Left ventricle myocardium superior (tissue), 1 donor: ENCODE measurements at regions not wholly inside any gene's neighbourhood (a gene's known extent, or its start where the extent isn't known, plus 50 kb on each side); places are given as distances from the start of the nearest gene placed in this dataset.

ENCODE experiments used
- ATAC-seq: fragments of 200-7000 bp; cut with Tn5 transposase; one replicate; pipeline ENCODE4 v1.9.1; 2020; ENCODE audit warnings: mild to moderate bottlenecking, moderate library complexity
- DNase-seq: peaks from one replicate; pipeline ENCODE4 v3.0.0-alpha.2; 2020
- intact Hi-C: fragments of 100-400 bp; cut with micrococcal nuclease; formaldehyde crosslinking; loops from one replicate; pipeline ENCODE4 v1.11.0; 2022
- donor health status: DM: no; HTN: yes; CAD: no; lungs with severe emphysema.

DNA sequence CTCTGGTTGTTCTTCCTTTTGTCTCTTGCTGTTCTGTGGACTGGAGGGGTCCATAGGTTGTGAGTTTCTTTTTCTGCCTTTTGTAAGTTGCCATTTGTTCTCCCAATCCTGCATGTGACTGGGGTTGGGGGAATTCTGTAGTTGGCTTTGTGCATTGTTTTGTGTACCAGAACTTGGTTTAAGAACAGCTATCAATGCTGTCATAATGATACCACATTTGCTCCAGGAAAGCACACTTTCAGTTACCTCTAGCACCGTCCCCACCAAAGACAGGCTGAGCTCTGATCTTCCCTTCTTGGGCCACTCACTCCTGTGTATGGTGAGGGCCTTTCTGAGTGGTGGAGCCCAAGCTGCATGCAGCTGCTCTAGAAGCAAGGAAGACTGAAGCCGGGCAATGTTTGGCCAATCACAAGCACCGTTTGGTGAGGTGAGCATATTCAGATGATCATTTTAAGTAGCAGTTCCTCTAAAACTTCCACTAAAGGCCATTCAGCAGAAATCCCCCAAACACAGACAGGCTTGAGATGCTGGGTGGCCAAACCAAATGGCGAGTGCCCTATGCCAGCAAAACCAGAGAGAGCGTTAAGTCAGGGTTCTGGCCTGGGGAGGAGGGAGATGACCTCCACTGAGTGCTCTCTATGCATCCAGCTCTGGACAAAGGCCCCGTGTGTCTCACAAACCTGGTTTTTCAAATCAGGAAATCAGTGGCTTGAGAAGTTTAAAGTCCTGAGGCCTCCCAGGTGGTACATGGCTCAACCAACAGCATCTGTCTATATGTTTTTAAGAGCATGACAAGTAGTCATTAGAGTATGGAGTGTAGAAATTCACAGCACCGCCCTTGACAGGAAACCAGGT lies 120.7 kb upstream of the SPATA13 start:
- intact Hi-C loops, result no loop called here
- no peak for ATAC-seq
- no peak for DNase-seq

DNA sequence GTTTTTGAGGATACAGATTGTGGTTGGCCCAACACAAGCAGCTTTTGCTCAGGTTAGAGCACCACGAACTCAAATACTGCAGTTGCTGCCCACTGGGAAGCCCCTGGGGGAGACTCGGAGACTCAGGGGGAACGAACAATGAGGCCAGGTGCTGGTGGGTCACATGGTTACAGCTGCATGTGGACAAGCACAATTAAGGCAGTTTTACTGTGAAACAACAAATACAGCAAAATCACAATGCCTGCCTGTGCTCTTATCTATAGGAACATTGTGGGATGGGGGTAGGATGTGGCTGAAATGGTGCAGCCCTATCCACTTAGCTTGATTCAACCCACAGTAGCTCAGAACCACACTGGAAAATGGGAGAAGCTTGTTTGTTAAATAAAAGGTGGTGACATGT lies 119.7 kb upstream of the SPATA13 start:
- intact Hi-C loops, result no loop called here
- ATAC-seq, result no peak

DNA sequence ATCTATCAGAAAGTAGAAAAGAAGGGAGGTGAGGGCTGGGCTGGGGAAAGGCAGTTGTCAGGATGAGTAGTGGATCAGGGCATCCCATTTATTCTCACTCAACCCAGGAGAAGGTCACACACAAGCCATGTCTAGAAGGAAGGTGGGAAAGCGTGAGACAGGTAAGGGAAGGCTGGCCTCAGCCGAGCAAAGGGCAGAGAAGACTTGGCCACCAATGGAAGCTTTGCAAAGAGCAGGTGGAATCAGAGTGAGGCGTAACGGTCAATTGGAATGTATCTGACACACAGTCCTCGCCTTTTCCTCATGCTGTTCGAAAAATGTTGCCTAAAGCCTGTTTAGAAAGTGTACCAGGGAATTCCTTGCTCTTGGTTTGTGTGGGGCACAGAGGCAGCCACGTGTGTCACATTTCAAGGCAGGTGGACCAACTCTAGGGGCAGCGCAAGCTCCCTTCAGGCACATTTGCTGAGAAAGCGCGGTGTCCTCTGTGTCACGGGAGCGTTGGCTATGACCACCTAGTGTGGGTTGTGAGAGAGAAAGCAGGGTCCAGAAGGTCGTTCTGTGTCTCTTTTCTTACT lies 118.8 kb upstream of the SPATA13 start:
- ATAC-seq (no peak), DNase-seq (no peak)
- intact Hi-C loops, result no loop called here

More for the DNA sequence above, 119.7 kb upstream of the SPATA13 start:
- no peak for DNase-seq

DNA sequence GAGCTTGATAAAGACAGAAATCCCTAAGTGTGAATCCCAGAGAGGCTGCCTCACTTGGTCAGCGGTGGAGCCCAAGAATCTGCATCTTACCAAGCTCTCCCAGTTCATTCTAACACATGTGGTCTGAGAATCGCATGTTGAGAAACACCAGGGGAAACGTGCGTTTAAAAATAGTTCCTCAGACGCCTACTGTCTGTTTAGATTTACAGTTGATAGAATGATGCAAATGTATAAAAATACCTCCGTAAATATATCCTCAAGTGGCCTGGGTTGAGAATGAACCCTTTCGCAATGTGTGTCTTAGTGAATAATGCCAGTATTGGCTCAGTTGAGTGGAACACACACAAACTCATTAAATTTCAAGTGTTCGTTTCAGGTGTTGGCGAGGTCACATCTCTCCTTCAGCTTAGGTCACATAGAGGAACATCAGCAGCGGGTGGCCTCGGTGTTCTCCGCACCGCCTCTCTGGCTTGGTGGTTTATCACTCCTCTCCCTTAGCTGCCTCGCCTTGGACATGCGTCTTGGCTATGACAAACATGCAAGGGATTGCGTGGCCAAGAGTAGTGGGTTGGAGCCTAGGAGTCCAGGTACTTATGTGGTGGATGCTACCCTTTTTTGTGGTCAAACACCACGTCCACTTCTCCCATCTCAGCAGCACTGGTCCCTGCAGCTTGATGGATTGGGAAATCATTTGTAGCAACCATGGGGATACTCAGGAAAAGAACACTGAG lies 117.6 kb upstream of the SPATA13 start:
- intact Hi-C loops, result no loop called here
- DNase-seq, result no peak
- ATAC-seq, result no peak

DNA sequence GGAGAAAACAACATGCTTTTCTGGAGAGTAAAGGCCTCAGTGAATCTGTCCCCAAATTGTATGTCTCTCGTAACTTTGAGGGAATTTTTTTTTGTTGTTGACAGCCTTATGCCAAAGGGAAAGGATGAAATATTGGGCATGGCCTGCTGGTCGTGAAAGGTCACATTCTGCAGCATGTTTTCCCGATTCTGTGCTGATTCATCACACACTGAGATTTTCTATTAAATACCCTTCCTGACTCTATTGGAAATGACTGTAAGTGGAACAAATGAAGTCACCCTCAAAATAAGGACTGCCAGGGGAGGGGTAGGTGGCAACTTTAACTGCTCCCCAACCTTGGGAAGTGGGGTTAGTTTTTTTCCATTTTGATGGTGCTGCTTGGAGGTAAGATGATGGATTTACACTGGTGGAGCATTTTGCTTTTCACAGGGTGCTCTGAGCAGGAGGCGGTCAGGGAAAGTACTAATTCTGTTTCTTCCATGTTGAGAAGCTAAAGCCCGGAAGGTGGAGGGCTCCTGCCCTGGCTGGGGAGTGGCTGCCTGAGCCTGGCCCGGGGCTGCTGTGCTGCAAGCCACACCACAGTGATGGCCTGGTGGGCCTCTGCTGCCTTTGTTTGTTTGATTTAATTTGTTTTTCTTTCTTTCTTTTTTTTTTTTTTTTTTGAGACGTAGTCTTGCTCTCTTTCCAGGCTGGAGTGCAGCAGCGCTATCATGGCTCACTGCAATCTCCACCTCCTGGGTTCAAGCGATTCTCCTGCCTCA lies 116.8 kb upstream of the SPATA13 start:
- ATAC-seq (no peak), DNase-seq (no peak)
- intact Hi-C loops, result no loop called here

DNA sequence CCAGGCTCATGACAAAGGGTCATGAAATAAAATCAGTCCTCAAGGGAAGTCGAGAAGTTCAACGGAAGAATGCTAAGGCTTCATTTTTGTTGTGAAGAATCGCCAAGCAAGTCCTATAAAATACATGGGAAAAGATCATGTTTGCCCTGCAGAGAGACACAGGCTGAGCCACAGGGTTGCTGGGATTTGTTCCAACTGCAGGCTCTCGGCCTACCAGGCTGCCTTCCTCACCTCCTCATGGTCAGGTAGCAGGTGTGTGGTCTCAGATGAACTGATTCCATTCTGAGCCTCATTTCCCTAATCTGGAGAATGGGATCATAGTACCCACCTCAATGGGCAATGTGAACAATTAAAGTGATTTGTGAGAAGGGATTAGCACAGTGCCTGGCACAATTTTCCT lies 114.9 kb upstream of the SPATA13 start:
- ATAC-seq, result no peak
- intact Hi-C loops, result no loop called here
- DNase-seq, result no peak

DNA sequence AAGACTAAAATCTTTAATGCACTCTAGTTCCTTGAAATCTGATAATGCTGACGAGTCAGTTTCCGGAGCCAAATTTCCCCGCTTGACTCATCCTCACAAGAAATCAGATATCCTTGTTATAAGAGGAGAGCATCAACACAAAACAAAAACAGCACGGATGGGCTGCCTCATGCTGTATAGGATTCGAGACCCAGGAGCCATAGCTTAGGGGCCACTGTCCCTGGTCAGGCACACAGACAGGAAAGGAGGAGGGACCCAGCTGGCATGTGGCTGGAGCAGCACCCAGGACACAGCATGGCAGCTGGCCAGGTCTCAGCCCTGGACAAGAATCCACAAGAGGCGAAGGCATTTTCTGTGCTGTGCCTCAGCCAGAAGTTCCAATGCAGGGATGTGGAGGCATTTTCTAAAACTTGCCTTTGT lies 110.2 kb upstream of the SPATA13 start:
- DNase-seq, result peak; percentile 72
- ATAC-seq, result peak; percentile 31
- intact Hi-C loops, result loop anchor here (10.0 kb wide), 1 partner anchor 164 kb away; no protein-coding TSS in a partner anchor

DNA sequence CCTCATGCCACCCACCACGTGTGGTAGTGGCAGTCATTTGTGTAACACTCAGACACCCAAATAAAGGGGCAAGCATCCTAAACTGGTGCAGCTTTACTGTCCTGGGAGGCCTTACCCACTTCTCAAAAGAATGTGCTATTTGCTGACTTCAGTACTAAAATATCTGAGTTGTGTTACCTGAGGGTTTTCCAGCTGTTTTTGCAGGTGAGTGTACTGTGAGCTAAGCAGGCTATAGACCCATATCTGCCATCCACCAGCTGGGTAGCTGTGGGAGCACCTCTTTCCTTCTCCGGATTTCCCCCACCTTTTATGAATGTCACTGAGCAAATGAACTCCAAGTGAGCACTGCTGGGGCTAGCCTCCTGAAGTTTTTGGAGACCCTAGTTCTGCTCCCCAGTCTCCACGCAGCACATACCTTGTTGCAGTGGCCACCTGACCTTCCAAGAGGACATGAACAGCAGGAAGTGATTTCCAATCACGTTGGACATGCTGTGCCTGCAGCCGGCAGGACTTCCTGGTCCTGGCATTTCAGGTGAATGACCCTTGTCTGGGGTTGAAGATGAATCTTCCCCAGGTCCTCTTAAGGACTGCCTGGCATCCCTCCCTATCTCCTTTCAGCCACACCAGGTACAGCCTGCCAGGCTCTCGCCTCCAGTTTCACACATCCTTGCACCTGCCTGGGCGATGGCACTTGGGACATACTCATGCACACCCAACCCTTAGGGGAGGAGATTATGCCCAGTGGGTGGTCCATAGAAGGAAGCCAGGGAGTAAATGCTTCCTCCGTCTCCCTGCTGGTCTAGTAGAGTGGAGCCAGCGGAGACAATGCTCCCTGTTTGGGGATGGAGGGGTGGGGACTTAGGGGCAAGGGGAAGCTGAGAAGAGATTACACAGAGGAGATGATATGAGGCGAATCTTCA lies 109.5 kb upstream of the SPATA13 start:
- no peak for ATAC-seq
- DNase-seq, result no peak
- intact Hi-C loops, result loop anchor here (10.0 kb wide), 1 partner anchor 164 kb away; no protein-coding TSS in a partner anchor

DNA sequence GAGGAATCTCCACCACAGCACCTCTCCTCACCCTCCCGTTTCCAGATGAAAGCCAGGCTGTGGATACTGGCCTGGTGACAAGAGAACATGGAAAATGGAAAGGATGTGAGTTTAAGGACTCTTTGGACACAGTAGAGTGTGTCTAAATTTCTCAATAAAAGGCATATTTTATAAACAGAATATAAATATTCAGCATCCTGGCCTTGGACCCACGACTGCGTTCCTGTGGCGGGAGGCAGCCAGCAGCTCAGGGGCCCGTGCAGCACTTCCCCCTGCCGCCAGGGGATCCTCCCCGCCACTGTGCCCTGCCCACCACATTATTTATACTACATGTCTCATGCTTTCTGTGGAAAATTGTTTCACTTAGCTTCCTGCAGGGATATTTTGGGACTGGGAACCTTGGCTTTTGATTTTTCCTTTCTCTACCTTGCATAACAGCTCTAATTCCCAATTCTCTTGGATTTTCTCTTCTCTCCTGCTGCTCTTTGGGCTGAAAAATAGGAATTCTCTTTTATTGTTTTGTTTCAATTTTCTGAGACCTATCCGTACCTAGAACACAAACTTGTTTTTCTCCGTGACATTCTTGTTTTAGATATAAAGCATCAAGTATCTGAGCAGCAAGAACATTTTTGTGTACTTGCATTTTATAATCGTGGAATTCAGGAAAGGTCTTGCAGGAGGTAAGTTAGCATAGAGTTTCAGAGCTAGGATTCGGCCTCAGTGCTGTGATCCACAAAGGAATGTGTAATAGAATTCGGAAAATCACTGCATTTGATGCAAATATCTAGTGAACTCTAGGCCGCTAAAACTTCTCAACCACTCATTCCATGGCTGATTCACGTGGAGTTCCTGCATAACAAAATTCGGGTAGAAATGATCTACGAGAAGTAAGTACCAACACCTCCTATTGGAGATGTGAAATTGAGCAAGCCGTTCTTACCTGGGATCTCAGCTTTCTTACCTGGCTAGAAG lies 107.7 kb upstream of the SPATA13 start:
- no peak for DNase-seq
- peak; percentile 46 for ATAC-seq
- intact Hi-C loops, result loop anchor here (10.0 kb wide), 1 partner anchor 162 kb away; no protein-coding TSS in a partner anchor

DNA sequence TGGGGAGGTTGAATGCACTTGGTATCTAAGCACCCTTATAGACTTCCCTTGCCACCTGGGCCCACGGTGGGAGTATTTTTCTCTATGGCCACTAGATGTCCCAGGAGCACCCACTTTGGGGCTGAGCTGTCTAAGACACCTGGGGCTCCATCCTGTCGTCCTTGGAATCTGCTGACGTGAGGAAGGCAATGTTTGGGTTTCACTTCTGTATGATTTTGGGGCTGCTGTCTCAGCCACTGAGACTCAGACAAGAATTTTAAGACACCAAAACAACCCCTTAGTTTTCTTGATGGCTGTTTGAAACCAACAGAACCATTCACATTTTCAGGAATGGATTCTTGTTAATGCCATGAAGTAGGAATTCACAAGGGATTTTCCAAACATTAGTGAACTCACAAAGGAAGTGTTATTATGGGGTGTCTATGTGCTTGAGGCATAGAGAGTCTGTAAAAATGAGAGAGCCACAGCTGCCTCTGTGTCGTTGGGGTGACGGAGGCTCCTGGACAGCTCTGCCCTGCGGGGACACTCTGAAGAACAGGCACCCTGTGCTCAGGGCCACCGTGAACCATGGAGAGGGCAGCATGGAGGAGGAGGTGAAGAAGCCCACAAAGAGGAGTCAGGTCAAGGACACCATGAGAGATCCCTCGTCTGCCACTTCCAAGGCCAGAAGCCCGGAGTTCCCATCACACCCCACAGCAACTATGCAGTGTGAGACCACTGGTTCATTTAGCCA lies 106.8 kb upstream of the SPATA13 start:
- intact Hi-C loops, result loop anchor here (10.0 kb wide), 1 partner anchor 161 kb away; no protein-coding TSS in a partner anchor
- ATAC-seq, result peak; percentile 75
- DNase-seq, result no peak

DNA sequence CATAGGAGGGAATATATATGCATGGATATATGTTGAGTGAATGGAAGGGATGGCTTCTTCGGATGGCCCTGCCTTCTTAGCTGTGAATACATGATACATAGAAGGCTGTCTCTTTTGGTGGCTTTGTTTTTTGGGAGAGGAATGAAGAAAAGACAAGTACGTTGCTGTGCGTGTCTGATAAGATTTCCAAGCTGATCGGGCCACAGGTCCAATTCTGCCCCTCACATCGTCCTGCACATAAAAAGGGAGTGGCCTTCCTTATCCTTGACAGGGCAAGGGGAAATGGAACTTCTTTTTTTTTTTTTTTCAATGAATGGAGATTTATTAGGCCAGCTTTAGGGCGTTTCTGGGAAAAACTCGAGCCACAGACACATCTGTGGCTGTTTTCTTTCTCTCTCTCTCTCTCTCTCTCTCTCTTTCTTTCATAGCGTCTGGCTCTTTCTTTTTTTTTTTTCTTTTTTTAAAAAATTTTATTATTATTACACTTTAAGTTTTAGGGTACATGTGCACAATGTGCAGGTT lies 103.8 kb upstream of the SPATA13 start:
- no peak for DNase-seq
- no peak for ATAC-seq
- intact Hi-C loops, result loop anchor here (10.0 kb wide), 1 partner anchor 158 kb away; no protein-coding TSS in a partner anchor

DNA sequence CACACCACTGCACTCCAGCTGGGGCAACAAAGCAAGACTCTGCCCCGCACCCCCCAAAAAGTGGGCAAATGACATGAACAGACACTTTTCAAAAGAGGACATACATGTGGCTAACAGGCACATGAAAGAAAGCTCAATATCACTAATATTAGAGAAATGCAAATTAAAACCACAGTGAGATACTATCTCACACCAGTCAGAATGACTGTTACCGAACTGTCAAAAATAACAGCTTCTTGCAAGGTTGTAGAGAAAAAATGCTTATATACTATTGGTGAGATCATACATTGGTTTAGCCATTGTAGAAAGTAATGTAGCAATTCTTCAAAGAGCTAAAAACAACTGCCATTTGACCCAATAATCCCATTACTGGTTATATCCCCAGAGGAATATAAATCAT lies 99.5 kb upstream of the SPATA13 start:
- DNase-seq (no peak), ATAC-seq (no peak)
- intact Hi-C loops, result no loop called here

DNA sequence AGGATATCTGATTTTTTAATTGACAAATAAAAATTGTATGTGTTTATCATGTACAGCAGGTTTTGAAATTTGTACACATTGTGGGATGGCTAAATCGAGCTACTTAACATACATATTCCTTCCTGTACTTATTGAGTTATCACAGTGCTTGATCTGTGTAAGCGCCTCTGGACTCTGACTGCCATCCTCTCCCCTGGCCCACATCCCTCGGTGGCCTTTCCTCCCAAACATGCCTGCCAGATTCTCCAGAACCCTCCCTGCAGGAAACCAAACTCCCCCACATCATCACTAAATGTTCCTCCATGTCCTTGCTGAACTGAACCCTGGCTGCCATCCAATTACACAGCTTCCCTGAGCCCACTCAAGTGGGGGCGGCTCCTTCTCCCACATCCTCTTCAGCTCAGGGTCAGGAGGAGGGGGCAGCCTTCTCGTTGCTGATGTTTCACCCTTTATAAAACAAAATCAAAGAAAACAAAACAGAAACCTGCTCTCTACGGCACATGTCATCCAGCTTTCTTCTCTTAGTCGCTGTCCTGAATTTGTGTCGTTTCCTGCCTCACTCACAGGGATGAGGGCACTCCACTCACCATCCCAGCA lies 97.1 kb upstream of the SPATA13 start:
- DNase-seq, result no peak
- intact Hi-C loops, result no loop called here
- ATAC-seq, result peak; percentile 79

DNA sequence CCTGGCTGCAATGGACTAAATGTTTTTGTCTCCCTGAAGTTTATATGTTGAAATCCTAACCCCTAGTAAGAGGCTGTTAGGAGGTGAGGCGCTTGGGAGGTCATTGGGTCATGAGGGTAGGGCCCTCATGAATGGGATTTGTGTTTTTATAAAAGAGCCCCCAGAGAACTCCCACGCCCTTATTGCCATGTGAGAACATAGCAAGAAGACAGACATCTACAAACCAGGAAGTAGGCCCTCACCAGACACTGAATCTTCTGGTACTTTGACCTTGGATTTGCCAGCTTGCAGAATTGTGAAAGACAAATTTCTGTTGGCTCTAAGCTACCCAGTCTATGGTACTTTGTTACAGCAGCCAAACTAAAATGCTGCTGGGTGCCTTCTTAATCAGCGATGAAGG lies 96.1 kb upstream of the SPATA13 start:
- ATAC-seq, result no peak
- DNase-seq, result no peak
- intact Hi-C loops, result no loop called here

DNA sequence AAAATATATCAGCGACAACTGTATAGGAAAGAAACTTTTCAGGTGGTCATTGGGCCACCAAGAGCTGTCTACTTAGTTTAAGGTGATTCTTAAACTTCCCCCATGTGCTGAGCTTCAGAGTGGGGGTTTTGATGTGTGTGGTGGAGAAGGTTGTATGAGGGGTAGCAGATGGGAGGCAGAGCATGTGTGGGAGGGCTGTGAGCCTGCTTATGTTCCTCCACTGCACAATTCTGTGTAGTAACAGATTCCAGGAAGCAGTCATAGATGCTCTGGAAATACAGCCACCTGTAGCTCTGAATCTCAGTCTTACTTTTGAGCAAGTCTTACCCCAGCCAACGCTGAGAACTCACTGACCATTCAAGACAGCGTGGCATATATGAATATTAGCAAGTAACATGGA lies 95.3 kb upstream of the SPATA13 start:
- DNase-seq (no peak), ATAC-seq (no peak)
- intact Hi-C loops, result no loop called here
